ENCODE measurements at regions not wholly inside any gene's neighbourhood (a gene's known extent, or its start where the extent isn't known, plus 50 kb on each side); places are given as distances from the start of the nearest gene placed in this dataset.
"Not testable (repeated sequence)": the region's sequence is repeated elsewhere in the genome, so short reads cannot be mapped to it uniquely, and the experiment has no call there.

DNA sequence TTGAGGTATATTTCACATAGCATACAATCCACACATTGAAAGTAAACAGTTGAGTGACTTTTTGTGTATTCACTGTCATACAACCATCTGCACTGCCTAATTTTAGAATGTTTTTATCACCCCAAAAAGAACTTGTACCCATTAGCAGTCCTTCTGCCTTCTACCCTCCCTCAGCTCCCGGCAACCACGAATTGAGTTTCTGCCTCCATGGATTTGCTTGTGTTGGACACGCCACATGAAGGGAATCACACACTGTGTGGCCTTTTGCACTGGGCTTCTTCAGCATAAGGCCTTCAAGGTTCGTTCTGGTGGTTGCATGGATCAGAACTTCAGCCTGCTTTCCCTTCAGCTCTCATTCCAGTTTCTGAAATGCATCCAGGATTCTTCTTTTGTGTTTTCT, 82.5 kb downstream of the CRYBB2 start:
- TF ChIP-seq, protein P1, sequence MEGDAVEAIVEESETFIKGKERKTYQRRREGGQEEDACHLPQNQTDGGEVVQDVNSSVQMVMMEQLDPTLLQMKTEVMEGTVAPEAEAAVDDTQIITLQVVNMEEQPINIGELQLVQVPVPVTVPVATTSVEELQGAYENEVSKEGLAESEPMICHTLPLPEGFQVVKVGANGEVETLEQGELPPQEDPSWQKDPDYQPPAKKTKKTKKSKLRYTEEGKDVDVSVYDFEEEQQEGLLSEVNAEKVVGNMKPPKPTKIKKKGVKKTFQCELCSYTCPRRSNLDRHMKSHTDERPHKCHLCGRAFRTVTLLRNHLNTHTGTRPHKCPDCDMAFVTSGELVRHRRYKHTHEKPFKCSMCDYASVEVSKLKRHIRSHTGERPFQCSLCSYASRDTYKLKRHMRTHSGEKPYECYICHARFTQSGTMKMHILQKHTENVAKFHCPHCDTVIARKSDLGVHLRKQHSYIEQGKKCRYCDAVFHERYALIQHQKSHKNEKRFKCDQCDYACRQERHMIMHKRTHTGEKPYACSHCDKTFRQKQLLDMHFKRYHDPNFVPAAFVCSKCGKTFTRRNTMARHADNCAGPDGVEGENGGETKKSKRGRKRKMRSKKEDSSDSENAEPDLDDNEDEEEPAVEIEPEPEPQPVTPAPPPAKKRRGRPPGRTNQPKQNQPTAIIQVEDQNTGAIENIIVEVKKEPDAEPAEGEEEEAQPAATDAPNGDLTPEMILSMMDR (IDR thresholded peaks at IDR 0.05) = not testable (repeated sequence)
- not testable (repeated sequence) for TF ChIP-seq POLR2A (IDR thresholded peaks at IDR 0.05)
